ENCODE measurements at regions not wholly inside any gene's neighbourhood (a gene's known extent, or its start where the extent isn't known, plus 50 kb on each side); places are given as distances from the start of the nearest gene placed in this dataset.

GRCh38 chr11:134906356-134906955, 494.4 kb upstream of the B3GAT1 start:
- no peak overlapping the region for H3K4me3 Mint-ChIP-seq (ENCODE audit: low read depth)
- H3K27me3 Mint-ChIP-seq (ENCODE audit: low read depth), result no peaks in the 10 kb centered on the region
- intact Hi-C loops (cut with micrococcal nuclease), result no loop called here
- H3K27ac Mint-ChIP-seq, result no peak overlapping the region
- H3K36me3 Mint-ChIP-seq (ENCODE audit: low read depth), result no peaks in the 10 kb centered on the region
- H3K9me3 Mint-ChIP-seq, result no peaks in the 10 kb centered on the region
- H3K4me1 Mint-ChIP-seq (ENCODE audit: low read depth), result no peaks in the 10 kb centered on the region
- DNase-seq (ENCODE audit: low spot score), result no peak

- Mint-ChIP-seq H3K9me3 (no peaks in the 10 kb centered on the region), H3K4me1 (ENCODE audit: low read depth) (no peaks in the 10 kb centered on the region), H3K27me3 (ENCODE audit: low read depth) (no peaks in the 10 kb centered on the region), H3K4me3 (ENCODE audit: low read depth) (no peak overlapping the region), H3K36me3 (ENCODE audit: low read depth) (no peaks in the 10 kb centered on the region), H3K27ac (no peak overlapping the region)
- intact Hi-C loops (cut with micrococcal nuclease), result no loop called here
- no peak for DNase-seq (ENCODE audit: low spot score)
Measured at GRCh38 chr11:134905928-134906327, 493.9 kb upstream of the B3GAT1 start.

- Mint-ChIP-seq H3K4me3 (ENCODE audit: low read depth) (no peak overlapping the region), H3K27me3 (ENCODE audit: low read depth) (no peaks in the 10 kb centered on the region), H3K27ac (no peak overlapping the region), H3K9me3 (no peaks in the 10 kb centered on the region), H3K36me3 (ENCODE audit: low read depth) (no peaks in the 10 kb centered on the region), H3K4me1 (ENCODE audit: low read depth) (no peaks in the 10 kb centered on the region)
- no peak for DNase-seq (ENCODE audit: low spot score)
- intact Hi-C loops (cut with micrococcal nuclease), result no loop called here
Measured at GRCh38 chr11:134905517-134905916, 493.5 kb upstream of the B3GAT1 start.

GRCh38 chr11:134904103-134904790, 492.2 kb upstream of the B3GAT1 start:
- Mint-ChIP-seq H3K9me3 (no peaks in the 10 kb centered on the region), H3K27me3 (ENCODE audit: low read depth) (no peaks in the 10 kb centered on the region), H3K4me1 (ENCODE audit: low read depth) (no peaks in the 10 kb centered on the region), H3K36me3 (ENCODE audit: low read depth) (no peaks in the 10 kb centered on the region), H3K4me3 (ENCODE audit: low read depth) (no peak overlapping the region), H3K27ac (no peak overlapping the region)
- intact Hi-C loops (cut with micrococcal nuclease), result no loop called here
- no peak for DNase-seq (ENCODE audit: low spot score)

GRCh38 chr11:134901955-134902918, 490.2 kb upstream of the B3GAT1 start:
- DNase-seq (ENCODE audit: low spot score), result no peak
- no peaks in the 10 kb centered on the region for H3K27me3 Mint-ChIP-seq (ENCODE audit: low read depth)
- H3K4me3 Mint-ChIP-seq (ENCODE audit: low read depth), result no peak overlapping the region
- H3K36me3 Mint-ChIP-seq (ENCODE audit: low read depth), result no peaks in the 10 kb centered on the region
- no peaks in the 10 kb centered on the region for H3K4me1 Mint-ChIP-seq (ENCODE audit: low read depth)
- no peak overlapping the region for H3K27ac Mint-ChIP-seq
- H3K9me3 Mint-ChIP-seq, result no peaks in the 10 kb centered on the region
- intact Hi-C loops (cut with micrococcal nuclease), result no loop called here

- Mint-ChIP-seq H3K4me3 (ENCODE audit: low read depth) (no peak overlapping the region), H3K27me3 (ENCODE audit: low read depth) (no peaks in the 10 kb centered on the region), H3K27ac (no peak overlapping the region), H3K9me3 (no peaks in the 10 kb centered on the region), H3K4me1 (ENCODE audit: low read depth) (no peaks in the 10 kb centered on the region), H3K36me3 (ENCODE audit: low read depth) (no peaks in the 10 kb centered on the region)
- DNase-seq (ENCODE audit: low spot score), result no peak
- intact Hi-C loops (cut with micrococcal nuclease), result no loop called here
Measured at GRCh38 chr11:134901542-134901941, 489.5 kb upstream of the B3GAT1 start.

- H3K9me3 Mint-ChIP-seq, result no peaks in the 10 kb centered on the region
- no peak overlapping the region for H3K4me3 Mint-ChIP-seq (ENCODE audit: low read depth)
- intact Hi-C loops (cut with micrococcal nuclease), result no loop called here
- peaks cover 3% of the 10 kb centered on the region for H3K4me1 Mint-ChIP-seq (ENCODE audit: low read depth)
- H3K27me3 Mint-ChIP-seq (ENCODE audit: low read depth), result peaks cover 1% of the 10 kb centered on the region
- H3K36me3 Mint-ChIP-seq (ENCODE audit: low read depth), result no peaks in the 10 kb centered on the region
- H3K27ac Mint-ChIP-seq, result no peak overlapping the region
- DNase-seq (ENCODE audit: low spot score), result no peak
Measured at GRCh38 chr11:134893810-134894685, 482.0 kb upstream of the B3GAT1 start.

- H3K27me3 Mint-ChIP-seq (ENCODE audit: low read depth), result peaks cover 1% of the 10 kb centered on the region
- intact Hi-C loops (cut with micrococcal nuclease), result no loop called here
Measured at GRCh38 chr11:134890446-134890845, 478.4 kb upstream of the B3GAT1 start.

GRCh38 chr11:134889832-134890231, 477.8 kb upstream of the B3GAT1 start:
- Mint-ChIP-seq H3K4me1 (ENCODE audit: low read depth) (peaks cover 3% of the 10 kb centered on the region), H3K4me3 (ENCODE audit: low read depth) (no peak overlapping the region), H3K36me3 (ENCODE audit: low read depth) (no peaks in the 10 kb centered on the region), H3K27ac (no peak overlapping the region), H3K9me3 (no peaks in the 10 kb centered on the region), H3K27me3 (ENCODE audit: low read depth) (no peaks in the 10 kb centered on the region)
- intact Hi-C loops (cut with micrococcal nuclease), result no loop called here
- no peak for DNase-seq (ENCODE audit: low spot score)

More at GRCh38 chr11:134890446-134890845, 478.4 kb upstream of the B3GAT1 start:
- no peak for DNase-seq (ENCODE audit: low spot score)
- Mint-ChIP-seq H3K4me1 (ENCODE audit: low read depth) (peaks cover 3% of the 10 kb centered on the region), H3K4me3 (ENCODE audit: low read depth) (no peak overlapping the region), H3K36me3 (ENCODE audit: low read depth) (no peaks in the 10 kb centered on the region), H3K27ac (no peak overlapping the region), H3K9me3 (no peaks in the 10 kb centered on the region)

GRCh38 chr11:134888821-134889220, 476.8 kb upstream of the B3GAT1 start:
- Mint-ChIP-seq H3K4me3 (ENCODE audit: low read depth) (no peak overlapping the region), H3K9me3 (no peaks in the 10 kb centered on the region), H3K27ac (no peak overlapping the region), H3K27me3 (ENCODE audit: low read depth) (peaks cover 4% of the 10 kb centered on the region), H3K4me1 (ENCODE audit: low read depth) (no peaks in the 10 kb centered on the region), H3K36me3 (ENCODE audit: low read depth) (no peaks in the 10 kb centered on the region)
- intact Hi-C loops (cut with micrococcal nuclease), result no loop called here
- no peak for DNase-seq (ENCODE audit: low spot score)

GRCh38 chr11:134887896-134888295, 475.9 kb upstream of the B3GAT1 start:
- Mint-ChIP-seq H3K27me3 (ENCODE audit: low read depth) (peaks cover 4% of the 10 kb centered on the region), H3K27ac (no peak overlapping the region), H3K9me3 (no peaks in the 10 kb centered on the region), H3K4me1 (ENCODE audit: low read depth) (no peaks in the 10 kb centered on the region), H3K4me3 (ENCODE audit: low read depth) (no peak overlapping the region), H3K36me3 (ENCODE audit: low read depth) (no peaks in the 10 kb centered on the region)
- DNase-seq (ENCODE audit: low spot score), result no peak
- intact Hi-C loops (cut with micrococcal nuclease), result no loop called here

- no peak overlapping the region for H3K4me3 Mint-ChIP-seq (ENCODE audit: low read depth)
- H3K36me3 Mint-ChIP-seq (ENCODE audit: low read depth), result no peaks in the 10 kb centered on the region
- H3K4me1 Mint-ChIP-seq (ENCODE audit: low read depth), result no peaks in the 10 kb centered on the region
- no peak for DNase-seq (ENCODE audit: low spot score)
- no peaks in the 10 kb centered on the region for H3K9me3 Mint-ChIP-seq
- peaks cover 5% of the 10 kb centered on the region for H3K27me3 Mint-ChIP-seq (ENCODE audit: low read depth)
- intact Hi-C loops (cut with micrococcal nuclease), result no loop called here
- no peak overlapping the region for H3K27ac Mint-ChIP-seq
Measured at GRCh38 chr11:134883484-134883883, 471.4 kb upstream of the B3GAT1 start.

All from activated T-helper 2 cell treated with anti-CD3 and anti-CD28 coated beads, Interferon-gamma antibody, Interleukin-2, Interleukin-4, amounts not matched to agents 10 μg/mL and 5 μg/mL and 100 μg/mL, durations not matched to agents 14 hours and 24 hours and 36 hours (primary cell).